Loucy (cell line): ENCODE measurements at regions not wholly inside any gene's neighbourhood (a gene's known extent, or its start where the extent isn't known, plus 50 kb on each side); places are given as distances from the start of the nearest gene placed in this dataset.

Source experiments
- H2AFZ ChIP-seq: fragments of 200-600 bp; sonication (generic); 2 replicates; pipeline ENCODE4 v1.6.0; 2016; ENCODE audit warnings: antibody characterized with exemption, mild to moderate bottlenecking, low read length, moderate library complexity
- H3F3A ChIP-seq: fragments of 200-600 bp; 2 replicates; pipeline ENCODE4 v1.6.0; 2016; ENCODE audit warnings: antibody characterized with exemption, low read depth, mild to moderate bottlenecking
- H3K27me3 ChIP-seq: fragments of 200-600 bp; sonication (generic); 2 replicates; pipeline ENCODE4 v1.6.1; 2014; ENCODE audit warnings: low read length, mild to moderate bottlenecking; ENCODE audit not compliant: insufficient read depth, poor library complexity, severe bottlenecking
- H3K36me3 ChIP-seq: fragments of 200-600 bp; sonication (generic); 2 replicates; pipeline ENCODE4 v1.6.1; 2016; ENCODE audit warnings: low read length; ENCODE audit not compliant: insufficient read depth
- H3K4me1 ChIP-seq: fragments of 200-600 bp; sonication (generic); 2 replicates; pipeline ENCODE4 v1.5.1; 2014; ENCODE audit warnings: low read length, mild to moderate bottlenecking; ENCODE audit not compliant: insufficient read depth, poor library complexity, severe bottlenecking
- H3K4me2 ChIP-seq: fragments of 200-600 bp; sonication (generic); 2 replicates; pipeline ENCODE4 v1.6.0; 2014; ENCODE audit warnings: antibody characterized with exemption, low read length, low read depth, mild to moderate bottlenecking; ENCODE audit not compliant: poor library complexity, severe bottlenecking
- H3K4me3 ChIP-seq: fragments of 200-600 bp; sonication (generic); 2 replicates; pipeline ENCODE4 v1.5.1; 2014; ENCODE audit warnings: low read length, mild to moderate bottlenecking, mixed read lengths; ENCODE audit not compliant: poor library complexity, severe bottlenecking
- H3K79me2 ChIP-seq: fragments of 200-600 bp; sonication (generic); 2 replicates; pipeline ENCODE4 v1.6.1; 2014; ENCODE audit warnings: low read length; ENCODE audit not compliant: insufficient read depth
- H3K9ac ChIP-seq: fragments of 200-600 bp; sonication (generic); 2 replicates; pipeline ENCODE4 v1.6.0; 2014; ENCODE audit warnings: mild to moderate bottlenecking, low read depth, low read length, moderate library complexity; ENCODE audit not compliant: poor library complexity, severe bottlenecking
- H3K9me2 ChIP-seq: fragments of 200-600 bp; sonication (generic); replicated peaks from 2 replicates; pipeline ENCODE4 v1.6.1; 2016; ENCODE audit warnings: low read depth, low read length, mixed read lengths
- H3K9me3 ChIP-seq: fragments of 200-600 bp; sonication (generic); 2 replicates; pipeline ENCODE4 v1.6.1; 2014; ENCODE audit warnings: mild to moderate bottlenecking, antibody characterized with exemption, low read length, low read depth; ENCODE audit not compliant: insufficient read depth
- H4K20me1 ChIP-seq: fragments of 200-600 bp; sonication (generic); 2 replicates; pipeline ENCODE4 v1.6.0; 2014; ENCODE audit warnings: antibody characterized with exemption, low read length, mild to moderate bottlenecking; ENCODE audit not compliant: insufficient read depth, poor library complexity, severe bottlenecking
- EZH2phosphoT487 ChIP-seq: fragments of 200-600 bp; IDR thresholded peaks from 2 replicates; pipeline ENCODE4 v1.6.1; 2018; ENCODE audit warnings: antibody characterized with exemption, mild to moderate bottlenecking, moderate library complexity, borderline replicate concordance
- TF ChIP-seq, protein P1 (sequence below): fragments of 200-600 bp; sonication (generic); conservative IDR thresholded peaks from 2 replicates; pipeline ENCODE4 v1.5.1; 2014; ENCODE audit warnings: mild to moderate bottlenecking, antibody characterized with exemption, low read length

DNA sequence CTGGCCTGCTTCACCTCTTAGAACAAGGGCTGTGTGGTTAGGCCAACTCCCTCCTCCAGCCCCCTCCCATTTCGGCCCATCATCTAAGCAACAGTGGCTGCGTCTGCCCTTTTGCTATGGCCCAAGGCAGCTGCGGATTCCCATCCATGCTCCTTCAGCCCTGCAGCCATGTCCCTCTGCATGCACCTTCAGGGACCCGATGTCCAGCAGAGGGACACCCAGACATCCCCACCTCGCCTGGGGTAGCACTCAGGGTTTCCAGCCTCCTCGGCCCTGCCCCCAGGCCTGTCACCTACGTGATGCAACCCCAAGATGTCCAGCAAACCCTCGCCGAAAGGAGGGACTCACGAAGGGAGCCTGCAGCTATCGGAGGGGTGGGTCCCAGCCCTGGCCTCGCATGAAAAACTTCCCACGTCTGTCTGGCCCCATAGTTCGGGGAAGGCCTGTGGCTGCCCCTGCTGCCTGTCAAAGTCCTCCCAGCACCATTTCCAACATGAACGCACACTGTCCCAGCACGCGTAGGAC, 194.4 kb downstream of the CTTN start:
- no peak overlapping the region for H3K4me3 ChIP-seq
- peaks cover 7% of the 10 kb centered on the region; the same call in 1 of the 2 replicates for H3K9me3 ChIP-seq
- no peak overlapping the region for H3K4me2 ChIP-seq
- H3K9ac ChIP-seq, result no peak overlapping the region
- no peaks in the 10 kb centered on the region for H3K36me3 ChIP-seq
- H4K20me1 ChIP-seq, result no peaks in the 10 kb centered on the region
- no peaks in the 10 kb centered on the region for H3F3A ChIP-seq
- no peaks in the 10 kb centered on the region for H3K4me1 ChIP-seq
- no peak overlapping the region for H2AFZ ChIP-seq
- no peaks in the 10 kb centered on the region for H3K79me2 ChIP-seq
- no peaks in the 10 kb centered on the region for H3K9me2 ChIP-seq
- no peaks in the 10 kb centered on the region for H3K27me3 ChIP-seq
- TF ChIP-seq EZH2phosphoT487, result no peak
- TF ChIP-seq, protein P1, sequence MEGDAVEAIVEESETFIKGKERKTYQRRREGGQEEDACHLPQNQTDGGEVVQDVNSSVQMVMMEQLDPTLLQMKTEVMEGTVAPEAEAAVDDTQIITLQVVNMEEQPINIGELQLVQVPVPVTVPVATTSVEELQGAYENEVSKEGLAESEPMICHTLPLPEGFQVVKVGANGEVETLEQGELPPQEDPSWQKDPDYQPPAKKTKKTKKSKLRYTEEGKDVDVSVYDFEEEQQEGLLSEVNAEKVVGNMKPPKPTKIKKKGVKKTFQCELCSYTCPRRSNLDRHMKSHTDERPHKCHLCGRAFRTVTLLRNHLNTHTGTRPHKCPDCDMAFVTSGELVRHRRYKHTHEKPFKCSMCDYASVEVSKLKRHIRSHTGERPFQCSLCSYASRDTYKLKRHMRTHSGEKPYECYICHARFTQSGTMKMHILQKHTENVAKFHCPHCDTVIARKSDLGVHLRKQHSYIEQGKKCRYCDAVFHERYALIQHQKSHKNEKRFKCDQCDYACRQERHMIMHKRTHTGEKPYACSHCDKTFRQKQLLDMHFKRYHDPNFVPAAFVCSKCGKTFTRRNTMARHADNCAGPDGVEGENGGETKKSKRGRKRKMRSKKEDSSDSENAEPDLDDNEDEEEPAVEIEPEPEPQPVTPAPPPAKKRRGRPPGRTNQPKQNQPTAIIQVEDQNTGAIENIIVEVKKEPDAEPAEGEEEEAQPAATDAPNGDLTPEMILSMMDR, result no peak

GRCh38 chr11:70593446-70593983, 195.2 kb downstream of the CTTN start:
- Histone ChIP-seq H3K9me3 (peaks cover 7% of the 10 kb centered on the region; the same call in 1 of the 2 replicates), H3F3A (no peaks in the 10 kb centered on the region), H2AFZ (no peak overlapping the region), H3K4me3 (no peak overlapping the region), H3K9ac (no peak overlapping the region), H3K4me1 (no peaks in the 10 kb centered on the region), H3K36me3 (no peaks in the 10 kb centered on the region), H3K79me2 (no peaks in the 10 kb centered on the region), H4K20me1 (no peaks in the 10 kb centered on the region), H3K9me2 (no peaks in the 10 kb centered on the region), H3K4me2 (no peak overlapping the region), H3K27me3 (no peaks in the 10 kb centered on the region)
- TF ChIP-seq, protein P1, result no peak
- no peak for TF ChIP-seq EZH2phosphoT487

GRCh38 chr11:70594031-70594430, 195.7 kb downstream of the CTTN start:
- no peak overlapping the region for H3K9ac ChIP-seq
- H3K79me2 ChIP-seq, result no peaks in the 10 kb centered on the region
- no peaks in the 10 kb centered on the region for H3K4me1 ChIP-seq
- H3K36me3 ChIP-seq, result no peaks in the 10 kb centered on the region
- no peak overlapping the region for H3K4me2 ChIP-seq
- no peak overlapping the region for H3K4me3 ChIP-seq
- H3F3A ChIP-seq, result no peaks in the 10 kb centered on the region
- H2AFZ ChIP-seq, result no peak overlapping the region
- H3K27me3 ChIP-seq, result no peaks in the 10 kb centered on the region
- no peaks in the 10 kb centered on the region for H4K20me1 ChIP-seq
- H3K9me2 ChIP-seq, result no peaks in the 10 kb centered on the region
- no peak for TF ChIP-seq EZH2phosphoT487
- TF ChIP-seq, protein P1, result no peak
- H3K9me3 ChIP-seq, result peaks cover 7% of the 10 kb centered on the region; the same call in 1 of the 2 replicates
